Loucy (cell line): ENCODE measurements at regions not wholly inside any gene's neighbourhood (a gene's known extent, or its start where the extent isn't known, plus 50 kb on each side); places are given as distances from the start of the nearest gene placed in this dataset.

Experiments used
- H2AFZ ChIP-seq: fragments of 200-600 bp; sonication (generic); 2 replicates; pipeline ENCODE4 v1.6.0; 2016; ENCODE audit warnings: antibody characterized with exemption, mild to moderate bottlenecking, low read length, moderate library complexity
- H3F3A ChIP-seq: fragments of 200-600 bp; 2 replicates; pipeline ENCODE4 v1.6.0; 2016; ENCODE audit warnings: antibody characterized with exemption, low read depth, mild to moderate bottlenecking
- H3K27me3 ChIP-seq: fragments of 200-600 bp; sonication (generic); 2 replicates; pipeline ENCODE4 v1.6.1; 2014; ENCODE audit warnings: low read length, mild to moderate bottlenecking; ENCODE audit not compliant: insufficient read depth, poor library complexity, severe bottlenecking
- H3K36me3 ChIP-seq: fragments of 200-600 bp; sonication (generic); 2 replicates; pipeline ENCODE4 v1.6.1; 2016; ENCODE audit warnings: low read length; ENCODE audit not compliant: insufficient read depth
- H3K4me1 ChIP-seq: fragments of 200-600 bp; sonication (generic); 2 replicates; pipeline ENCODE4 v1.5.1; 2014; ENCODE audit warnings: low read length, mild to moderate bottlenecking; ENCODE audit not compliant: insufficient read depth, poor library complexity, severe bottlenecking
- H3K4me2 ChIP-seq: fragments of 200-600 bp; sonication (generic); 2 replicates; pipeline ENCODE4 v1.6.0; 2014; ENCODE audit warnings: antibody characterized with exemption, low read length, low read depth, mild to moderate bottlenecking; ENCODE audit not compliant: poor library complexity, severe bottlenecking
- H3K4me3 ChIP-seq: fragments of 200-600 bp; sonication (generic); 2 replicates; pipeline ENCODE4 v1.5.1; 2014; ENCODE audit warnings: low read length, mild to moderate bottlenecking, mixed read lengths; ENCODE audit not compliant: poor library complexity, severe bottlenecking
- H3K79me2 ChIP-seq: fragments of 200-600 bp; sonication (generic); 2 replicates; pipeline ENCODE4 v1.6.1; 2014; ENCODE audit warnings: low read length; ENCODE audit not compliant: insufficient read depth
- H3K9ac ChIP-seq: fragments of 200-600 bp; sonication (generic); 2 replicates; pipeline ENCODE4 v1.6.0; 2014; ENCODE audit warnings: mild to moderate bottlenecking, low read depth, low read length, moderate library complexity; ENCODE audit not compliant: poor library complexity, severe bottlenecking
- H3K9me2 ChIP-seq: fragments of 200-600 bp; sonication (generic); replicated peaks from 2 replicates; pipeline ENCODE4 v1.6.1; 2016; ENCODE audit warnings: low read depth, low read length, mixed read lengths
- H3K9me3 ChIP-seq: fragments of 200-600 bp; sonication (generic); 2 replicates; pipeline ENCODE4 v1.6.1; 2014; ENCODE audit warnings: mild to moderate bottlenecking, antibody characterized with exemption, low read length, low read depth; ENCODE audit not compliant: insufficient read depth
- H4K20me1 ChIP-seq: fragments of 200-600 bp; sonication (generic); 2 replicates; pipeline ENCODE4 v1.6.0; 2014; ENCODE audit warnings: antibody characterized with exemption, low read length, mild to moderate bottlenecking; ENCODE audit not compliant: insufficient read depth, poor library complexity, severe bottlenecking
- CTCF ChIP-seq: fragments of 200-600 bp; sonication (generic); conservative IDR thresholded peaks from 2 replicates; pipeline ENCODE4 v1.5.1; 2014; ENCODE audit warnings: mild to moderate bottlenecking, antibody characterized with exemption, low read length
- EZH2phosphoT487 ChIP-seq: fragments of 200-600 bp; IDR thresholded peaks from 2 replicates; pipeline ENCODE4 v1.6.1; 2018; ENCODE audit warnings: antibody characterized with exemption, mild to moderate bottlenecking, moderate library complexity, borderline replicate concordance

- H3K4me2 ChIP-seq, result no peak overlapping the region
- no peaks in the 10 kb centered on the region for H3K27me3 ChIP-seq
- H3K4me3 ChIP-seq, result no peak overlapping the region
- H2AFZ ChIP-seq, result no peak overlapping the region
- H3K36me3 ChIP-seq, result no peaks in the 10 kb centered on the region
- no peaks in the 10 kb centered on the region; the same call in 1 of the 2 replicates for H3K9me3 ChIP-seq
- TF ChIP-seq EZH2phosphoT487 (no peak), CTCF (no peak)
- no peak overlapping the region for H3K9ac ChIP-seq
- no peaks in the 10 kb centered on the region for H3K9me2 ChIP-seq
- no peaks in the 10 kb centered on the region for H3K4me1 ChIP-seq
- no peaks in the 10 kb centered on the region for H4K20me1 ChIP-seq
- H3K79me2 ChIP-seq, result no peaks in the 10 kb centered on the region
- H3F3A ChIP-seq, result no peaks in the 10 kb centered on the region
Observed at GRCh38 chr3:117358717-117359314, 649.2 kb downstream of the TUSC7 start.

DNA sequence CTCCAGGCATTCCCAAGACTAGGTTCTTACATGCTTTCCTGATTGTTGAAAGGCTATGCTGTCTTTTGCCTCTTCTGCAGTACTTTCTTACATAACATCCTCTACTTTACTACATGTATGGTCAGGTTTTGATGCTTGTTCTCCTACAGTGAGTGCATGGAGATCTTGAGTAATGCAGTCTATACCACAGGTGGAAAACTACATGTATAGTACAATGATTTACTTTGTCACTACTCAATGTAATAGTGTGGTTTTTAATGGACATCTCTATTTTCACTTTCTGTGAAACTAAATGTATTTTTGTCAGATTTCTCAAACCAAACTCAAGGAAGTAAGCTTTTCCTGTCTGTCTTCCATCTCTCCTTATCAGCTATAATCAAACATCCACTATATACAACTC, 657.0 kb downstream of the TUSC7 start:
- Histone ChIP-seq H3K4me3 (no peak overlapping the region), H4K20me1 (no peaks in the 10 kb centered on the region), H3K27me3 (no peaks in the 10 kb centered on the region), H3K4me2 (no peak overlapping the region), H3K36me3 (no peaks in the 10 kb centered on the region), H3K79me2 (no peaks in the 10 kb centered on the region), H3K4me1 (no peaks in the 10 kb centered on the region), H2AFZ (no peak overlapping the region), H3K9me3 (no peaks in the 10 kb centered on the region), H3F3A (no peaks in the 10 kb centered on the region), H3K9me2 (no peaks in the 10 kb centered on the region), H3K9ac (no peak overlapping the region)
- TF ChIP-seq EZH2phosphoT487 (no peak), CTCF (no peak)

DNA sequence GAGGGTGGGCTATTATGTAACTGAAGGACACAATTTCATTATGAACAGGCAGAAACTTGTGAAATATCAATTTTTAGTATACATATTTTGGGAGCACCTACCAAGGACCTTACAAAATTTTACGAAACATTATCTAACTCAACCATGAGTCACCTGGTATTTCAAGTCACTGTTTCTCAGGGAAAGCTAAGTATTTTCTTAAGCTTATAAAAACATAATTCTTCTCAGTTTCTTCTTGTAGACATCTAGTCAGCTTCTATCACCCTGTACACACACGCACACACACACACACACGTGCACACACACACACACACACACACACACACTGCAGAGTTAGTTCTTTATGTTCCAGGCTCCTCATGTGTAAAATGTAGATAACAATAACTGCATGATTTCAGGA, 658.3 kb downstream of the TUSC7 start:
- no peaks in the 10 kb centered on the region for H3K79me2 ChIP-seq
- no peak for TF ChIP-seq EZH2phosphoT487
- no peak for TF ChIP-seq CTCF

More for the DNA sequence above, 658.3 kb downstream of the TUSC7 start:
- Histone ChIP-seq H3F3A (no peaks in the 10 kb centered on the region), H3K36me3 (no peaks in the 10 kb centered on the region), H3K9ac (no peak overlapping the region), H3K9me2 (no peaks in the 10 kb centered on the region), H2AFZ (no peak overlapping the region), H3K4me2 (no peak overlapping the region), H4K20me1 (no peaks in the 10 kb centered on the region), H3K9me3 (no peaks in the 10 kb centered on the region), H3K27me3 (no peaks in the 10 kb centered on the region), H3K4me1 (no peaks in the 10 kb centered on the region), H3K4me3 (no peak overlapping the region)
